ENCODE measurements at regions not wholly inside any gene's neighbourhood (a gene's known extent, or its start where the extent isn't known, plus 50 kb on each side); places are given as distances from the start of the nearest gene placed in this dataset.
"Not testable (repeated sequence)": the region's sequence is repeated elsewhere in the genome, so short reads cannot be mapped to it uniquely, and the experiment has no call there.

DNA sequence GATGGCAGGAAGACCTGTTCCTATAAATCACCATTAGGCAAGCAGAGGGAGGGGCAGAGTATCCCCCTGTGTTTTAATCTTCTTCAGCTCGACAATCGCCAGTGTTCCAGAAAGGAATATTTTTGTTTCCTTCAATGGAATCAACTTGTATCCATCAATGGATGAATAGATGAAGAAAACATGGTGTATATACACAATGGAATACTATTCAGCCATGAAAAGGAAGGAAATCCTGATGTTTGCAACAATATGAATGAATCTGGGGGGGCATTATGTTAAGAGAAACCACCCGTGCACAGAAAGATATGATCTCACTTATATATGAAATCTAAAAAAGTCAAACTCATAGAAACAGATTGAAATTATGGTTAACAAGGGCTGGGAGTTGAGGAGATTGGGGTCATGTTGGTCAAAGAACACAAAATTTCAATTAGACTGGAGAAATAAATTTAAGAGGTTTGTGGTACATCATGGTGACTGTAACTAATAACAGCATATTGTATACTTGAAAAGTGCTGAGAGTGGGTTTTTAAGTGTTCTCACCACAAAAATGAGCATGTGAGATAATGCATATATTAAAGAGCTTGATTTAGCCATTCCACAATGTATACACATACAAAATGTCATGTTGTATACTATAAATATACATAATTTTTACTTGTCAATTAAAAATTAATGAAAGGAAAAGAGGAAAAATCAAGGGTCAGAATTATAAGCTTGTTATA is 64.2 kb upstream of the ITGA11 start:
- no peak overlapping the region for H3K27ac ChIP-seq
- TF ChIP-seq, protein P1, sequence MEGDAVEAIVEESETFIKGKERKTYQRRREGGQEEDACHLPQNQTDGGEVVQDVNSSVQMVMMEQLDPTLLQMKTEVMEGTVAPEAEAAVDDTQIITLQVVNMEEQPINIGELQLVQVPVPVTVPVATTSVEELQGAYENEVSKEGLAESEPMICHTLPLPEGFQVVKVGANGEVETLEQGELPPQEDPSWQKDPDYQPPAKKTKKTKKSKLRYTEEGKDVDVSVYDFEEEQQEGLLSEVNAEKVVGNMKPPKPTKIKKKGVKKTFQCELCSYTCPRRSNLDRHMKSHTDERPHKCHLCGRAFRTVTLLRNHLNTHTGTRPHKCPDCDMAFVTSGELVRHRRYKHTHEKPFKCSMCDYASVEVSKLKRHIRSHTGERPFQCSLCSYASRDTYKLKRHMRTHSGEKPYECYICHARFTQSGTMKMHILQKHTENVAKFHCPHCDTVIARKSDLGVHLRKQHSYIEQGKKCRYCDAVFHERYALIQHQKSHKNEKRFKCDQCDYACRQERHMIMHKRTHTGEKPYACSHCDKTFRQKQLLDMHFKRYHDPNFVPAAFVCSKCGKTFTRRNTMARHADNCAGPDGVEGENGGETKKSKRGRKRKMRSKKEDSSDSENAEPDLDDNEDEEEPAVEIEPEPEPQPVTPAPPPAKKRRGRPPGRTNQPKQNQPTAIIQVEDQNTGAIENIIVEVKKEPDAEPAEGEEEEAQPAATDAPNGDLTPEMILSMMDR (conservative IDR thresholded peaks at IDR 0.05): no peak
- TF ChIP-seq ZFX (IDR thresholded peaks at IDR 0.05): no peak

DNA sequence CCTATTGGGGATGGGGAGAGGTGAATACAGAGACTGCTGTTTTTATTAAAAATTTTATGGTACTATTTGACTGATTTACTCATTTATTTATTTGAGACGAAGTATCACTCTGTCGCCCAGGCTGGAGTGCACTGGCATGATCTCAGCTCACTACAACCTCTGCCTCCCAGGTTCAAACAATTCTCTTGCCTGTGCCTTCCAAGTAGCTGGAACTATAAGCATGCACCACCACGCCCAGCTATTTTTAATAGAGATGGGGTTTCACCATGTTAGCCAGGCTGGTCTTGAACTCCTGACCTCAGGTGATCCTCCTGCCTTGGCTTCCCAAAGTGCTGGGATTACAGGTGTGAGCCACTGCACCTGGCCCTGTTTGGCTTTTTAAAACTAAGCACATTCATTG is 64.8 kb upstream of the ITGA11 start:
- not testable (repeated sequence) for H3K27ac ChIP-seq

DNA sequence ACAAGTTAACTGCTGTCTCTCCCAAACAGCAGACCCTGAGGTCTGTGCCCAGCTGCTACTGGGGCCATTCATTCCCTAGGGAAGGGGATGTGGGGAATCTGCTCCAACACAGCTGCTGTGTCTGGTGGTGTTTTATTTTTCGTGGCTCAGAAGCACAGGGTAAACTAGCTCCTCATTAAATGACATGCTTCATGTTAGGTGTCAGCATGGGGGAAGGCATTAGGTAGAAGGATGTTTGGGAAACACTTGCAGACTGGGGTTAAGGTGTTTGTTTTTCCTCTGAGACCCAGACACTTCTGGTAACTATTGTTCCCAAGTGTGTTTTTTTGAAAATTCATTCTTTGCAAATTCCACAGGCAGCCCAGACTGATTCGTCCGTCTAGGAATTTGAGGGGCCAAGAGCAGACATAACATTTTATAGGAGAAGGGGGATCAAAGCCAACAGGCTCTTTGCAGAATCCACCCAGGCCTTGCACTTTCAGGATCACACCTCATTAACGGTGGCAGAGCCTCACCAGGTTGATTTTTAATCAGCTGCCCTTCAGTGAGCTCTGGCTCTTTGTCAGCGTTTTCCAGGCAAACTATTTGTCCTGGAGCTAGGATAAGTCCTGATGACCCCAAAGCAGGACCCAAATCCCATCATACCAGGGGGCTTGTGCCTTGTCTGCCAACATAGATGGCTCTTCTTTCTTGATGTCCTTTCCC is 65.4 kb upstream of the ITGA11 start:
- TF ChIP-seq, protein P1 (conservative IDR thresholded peaks at IDR 0.05): no peak
- no peak for TF ChIP-seq ZFX (IDR thresholded peaks at IDR 0.05)

DNA sequence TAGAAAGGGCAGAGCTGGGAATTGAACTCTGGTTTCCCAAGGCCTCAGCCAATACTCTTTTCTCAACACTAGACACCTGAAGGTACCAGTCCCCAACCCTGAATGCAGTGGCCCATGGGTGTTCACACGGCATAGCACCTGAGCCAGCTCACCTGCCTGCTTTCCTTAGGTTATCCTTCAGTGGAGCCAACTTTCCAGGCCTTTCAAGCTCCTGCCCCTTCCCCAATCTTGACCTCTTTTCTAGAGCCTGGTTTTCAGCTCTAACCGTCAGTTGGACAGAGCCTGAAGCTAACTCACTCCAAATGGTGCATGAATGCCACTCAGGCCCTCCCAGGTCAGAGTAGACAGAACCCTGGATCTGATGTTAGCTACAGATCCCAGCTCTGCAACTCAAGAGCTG is 66.1 kb upstream of the ITGA11 start:
- no peak for TF ChIP-seq ZFX (IDR thresholded peaks at IDR 0.05)
- TF ChIP-seq, protein P1 (conservative IDR thresholded peaks at IDR 0.05): no peak
- H3K27ac ChIP-seq: no peak overlapping the region

More for the DNA sequence above, 65.4 kb upstream of the ITGA11 start:
- no peak overlapping the region for H3K27ac ChIP-seq

DNA sequence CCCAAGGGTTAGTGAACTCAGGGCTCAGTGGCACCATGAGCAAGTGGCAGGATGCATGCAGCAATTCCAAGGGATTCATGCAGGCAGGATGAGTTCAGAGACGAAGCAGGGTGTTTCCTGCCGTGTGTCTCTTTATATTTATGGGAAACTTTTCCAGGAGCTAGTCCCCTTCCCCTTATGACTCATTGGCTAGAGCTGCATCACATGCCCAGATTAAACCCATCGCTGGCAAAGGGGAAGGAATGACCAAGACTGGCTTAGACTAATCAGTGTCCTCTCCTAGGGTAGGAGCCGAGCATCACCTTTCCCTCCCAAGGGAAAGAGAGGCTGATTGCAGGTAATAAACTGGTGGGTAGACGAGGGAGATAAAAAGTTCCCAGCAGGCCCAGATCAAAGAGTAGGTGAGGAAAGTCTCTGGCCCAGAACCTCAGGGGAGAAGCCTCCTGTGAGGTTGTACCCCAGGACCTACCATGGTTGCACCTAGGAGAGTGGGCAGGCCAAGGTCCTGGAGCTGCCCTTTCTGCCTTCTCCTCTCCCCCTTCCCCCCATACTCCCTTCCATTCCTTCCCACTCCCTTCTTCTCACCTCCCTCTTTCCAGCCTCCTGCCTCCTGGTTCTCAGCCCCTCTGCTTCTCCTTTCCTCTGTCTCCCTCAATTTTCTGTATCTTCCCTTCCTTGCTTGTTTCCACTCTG is 67.8 kb upstream of the ITGA11 start:
- TF ChIP-seq, protein P1 (conservative IDR thresholded peaks at IDR 0.05): no peak
- no peak for TF ChIP-seq ZFX (IDR thresholded peaks at IDR 0.05)
- H3K27ac ChIP-seq: no peak overlapping the region

DNA sequence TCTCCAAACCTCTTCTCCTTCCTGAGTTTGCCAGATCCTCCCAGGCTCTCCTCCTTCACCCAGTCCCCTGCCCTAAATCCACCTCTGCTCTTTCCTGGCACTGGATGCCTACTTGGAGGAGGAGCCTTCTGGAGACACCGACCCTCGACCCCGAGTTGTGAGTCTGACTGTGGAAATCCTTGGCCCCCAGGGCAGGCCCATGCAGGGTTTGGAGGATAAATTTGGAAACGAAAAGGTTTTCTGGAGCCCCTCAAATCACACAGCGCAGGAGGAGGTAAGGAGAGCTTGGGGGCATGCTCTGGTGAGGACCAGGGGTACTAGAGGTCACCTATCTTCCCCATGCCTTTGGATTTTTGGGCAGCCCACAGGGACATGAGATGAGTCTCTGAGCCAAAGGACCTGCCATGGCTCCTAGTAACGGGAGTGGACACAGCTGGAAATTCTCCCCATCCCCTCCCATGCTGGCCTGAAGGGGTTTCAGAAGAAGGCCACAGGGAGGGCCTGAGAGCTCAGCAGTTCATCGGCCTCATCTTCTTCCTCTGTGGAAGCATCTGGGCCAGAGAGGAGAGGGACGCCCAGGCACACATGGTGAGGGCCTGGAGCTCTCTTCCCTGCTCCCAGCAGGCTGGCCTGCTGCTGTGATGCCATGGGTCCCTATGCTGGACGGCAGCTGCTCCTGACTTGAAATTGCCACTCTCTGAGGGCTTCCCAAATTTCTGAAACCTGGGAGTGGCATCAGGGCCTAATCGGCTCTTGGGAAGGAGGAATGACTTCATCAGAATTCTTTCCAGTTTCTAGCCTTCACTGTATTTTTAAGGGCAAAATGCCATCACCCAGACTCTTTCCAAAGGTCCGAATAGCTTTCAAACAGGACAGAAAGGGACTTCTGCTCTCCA is 68.6 kb upstream of the ITGA11 start:
- TF ChIP-seq, protein P1 (conservative IDR thresholded peaks at IDR 0.05): no peak
- TF ChIP-seq ZFX (IDR thresholded peaks at IDR 0.05): no peak
- H3K27ac ChIP-seq: no peak overlapping the region

DNA sequence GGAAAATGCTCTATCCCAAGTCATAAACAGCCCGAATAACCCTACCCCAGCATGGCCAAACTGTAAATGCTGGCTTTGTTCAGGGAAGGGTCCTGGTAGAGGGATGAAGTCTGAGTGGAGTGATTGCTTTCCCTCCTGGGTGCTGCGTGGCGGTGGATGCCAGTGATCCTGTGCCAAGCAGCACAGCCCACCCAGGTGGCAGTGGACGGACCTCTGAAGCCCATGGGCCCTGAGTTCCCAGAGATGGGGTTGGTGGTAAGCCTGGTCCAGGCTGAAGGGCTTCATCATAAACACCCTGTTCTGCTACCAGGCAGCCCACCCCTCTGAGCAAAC is 69.3 kb upstream of the ITGA11 start:
- H3K27ac ChIP-seq: no peak overlapping the region
- TF ChIP-seq, protein P1 (conservative IDR thresholded peaks at IDR 0.05): no peak
- no peak for TF ChIP-seq ZFX (IDR thresholded peaks at IDR 0.05)
